H1 (cell line): ENCODE measurements at regions not wholly inside any gene's neighbourhood (a gene's known extent, or its start where the extent isn't known, plus 50 kb on each side); places are given as distances from the start of the nearest gene placed in this dataset.

Source experiments
- CTCF ChIA-PET: fragments of 300-600 bp; sonication (Branson Sonifier 250); formaldehyde crosslinking; loops from one replicate; lab custom pipeline; 2021; ENCODE audit not compliant: partially characterized antibody; lab: Charles Lee
- POLR2A ChIA-PET: fragments of 300-600 bp; sonication (Branson Sonifier 250); formaldehyde crosslinking; loops from one replicate; lab custom pipeline; 2021; ENCODE audit warnings: inconsistent platforms; ENCODE audit not compliant: partially characterized antibody; lab: Charles Lee
- DNase-seq, 2 experiments: peaks; one replicate each; pipeline versions ENCODE4 v3.0.0 to v3.0.0-alpha.2; 2010 to 2022; ENCODE audit warnings: low spot score in 2 of 2, low read depth in 1 of 2, mixed read lengths in 1 of 2
- FAIRE-seq: peaks from 2 replicates; lab custom pipeline; 2011; peaks lifted over from hg19 to GRCh38; lab: Jason Lieb, UNC
- H2AFZ ChIP-seq: 2 replicates; pipeline ENCODE4 v1.8.1; 2012; ENCODE audit warnings: low read length, inconsistent platforms
- H2AK5ac ChIP-seq: 2 replicates; pipeline ENCODE4 v1.6.1; 2013; ENCODE audit warnings: low read depth, low read length
- H2BK120ac ChIP-seq: replicated peaks from 2 replicates; pipeline ENCODE3; 2013; ENCODE audit warnings: low read depth, low read length, inconsistent platforms
- H2BK12ac ChIP-seq: 2 replicates; pipeline ENCODE4 v1.6.1; 2013; ENCODE audit warnings: low read depth, low read length
- H2BK15ac ChIP-seq: 2 replicates; pipeline ENCODE4 v1.6.1; 2013; ENCODE audit warnings: low read length
- H2BK20ac ChIP-seq: 2 replicates; pipeline ENCODE4 v1.6.1; 2013; ENCODE audit warnings: low read length
- H2BK5ac ChIP-seq: 2 replicates; pipeline ENCODE4 v1.6.1; 2013; ENCODE audit warnings: low read depth, low read length
- H3K14ac ChIP-seq: 2 replicates; pipeline ENCODE4 v1.6.1; 2013; ENCODE audit warnings: inconsistent platforms; ENCODE audit not compliant: insufficient read length
- H3K18ac ChIP-seq: 2 replicates; pipeline ENCODE4 v1.6.1; 2013; ENCODE audit warnings: low read length; ENCODE audit errors: extremely low read depth
- H3K23ac ChIP-seq: 2 replicates; pipeline ENCODE4 v1.6.1; 2013; ENCODE audit warnings: inconsistent platforms; ENCODE audit not compliant: insufficient read length
- H3K23me2 ChIP-seq: 2 replicates; pipeline ENCODE4 v1.6.1; 2013; ENCODE audit warnings: low read depth, low read length
- H3K27ac ChIP-seq: 2 replicates; pipeline ENCODE4 v1.6.1; 2011; ENCODE audit warnings: low read depth, low read length, inconsistent platforms
- H3K27me3 ChIP-seq, 4 experiments: replicated peaks in 1 of 4; 1 replicate in 1 of 4; 2 replicates in 3 of 4; pipeline versions ENCODE4 v1.6.1 to v1.8.1; 2011 to 2013; ENCODE audit warnings: low read length in 3 of 4, mild to moderate bottlenecking in 3 of 4, inconsistent platforms in 2 of 4, mixed read lengths in 2 of 4, moderate library complexity in 1 of 4; ENCODE audit not compliant: control insufficient read depth in 3 of 4, insufficient read depth in 3 of 4; ENCODE audit errors: extremely low read depth in 1 of 4
- H3K36me3 ChIP-seq, 4 experiments: 2 replicates each; pipeline versions ENCODE4 v1.6.1 to v1.8.1; 2011 to 2013; ENCODE audit warnings: mild to moderate bottlenecking in 4 of 4, low read length in 3 of 4, moderate library complexity in 2 of 4, control low read depth in 1 of 4, inconsistent platforms in 1 of 4; ENCODE audit not compliant: insufficient read depth in 4 of 4, control insufficient read depth in 2 of 4
- H3K4ac ChIP-seq: replicated peaks from 2 replicates; pipeline ENCODE3; 2013; ENCODE audit warnings: low read length, low read depth, mixed read lengths, inconsistent platforms; ENCODE audit not compliant: insufficient read length
- H3K4me1 ChIP-seq, 4 experiments: replicated peaks in 1 of 4; 1 replicate in 1 of 4; 2 replicates in 3 of 4; pipeline versions ENCODE4 v1.6.1 to v1.8.1; 2011 to 2013; ENCODE audit warnings: low read length in 3 of 4, inconsistent platforms in 2 of 4, mixed read lengths in 1 of 4; ENCODE audit not compliant: insufficient read depth in 4 of 4, control insufficient read depth in 3 of 4
- H3K4me2 ChIP-seq, 2 experiments: 2 replicates each; pipeline versions ENCODE4 v1.6.1 to v1.8.1; 2011 to 2013; ENCODE audit warnings: low read depth in 2 of 2, low read length in 2 of 2, control low read depth in 1 of 2, inconsistent platforms in 1 of 2, mild to moderate bottlenecking in 1 of 2; ENCODE audit not compliant: insufficient read depth in 1 of 2
- H3K4me3 ChIP-seq, 4 experiments: fragments of 200-600, 300-600 bp in 1 of 4; sonication (generic), shearing (Covaris generic), sonication (Bioruptor Twin) in 1 of 4; 2 replicates each; pipeline versions ENCODE4 v1.5.1 to v1.8.1; 2011 to 2016; ENCODE audit warnings: low read length in 4 of 4, low read depth in 3 of 4, control low read depth in 2 of 4, inconsistent platforms in 2 of 4, mild to moderate bottlenecking in 2 of 4, mixed read lengths in 1 of 4, moderate library complexity in 1 of 4; ENCODE audit not compliant: insufficient read depth in 2 of 4; ENCODE audit errors: extremely low read depth in 1 of 4
- H3K56ac ChIP-seq: replicated peaks from 2 replicates; pipeline ENCODE3; 2013; ENCODE audit warnings: low read depth, mild to moderate bottlenecking, mixed read lengths, low read length, inconsistent platforms; ENCODE audit not compliant: insufficient read length
- H3K79me1 ChIP-seq: 2 replicates; pipeline ENCODE4 v1.6.1; 2013; ENCODE audit warnings: low read depth, low read length, control low read depth
- H3K79me2 ChIP-seq, 2 experiments: 2 replicates each; pipeline versions ENCODE4 v1.6.1 to v1.8.1; 2012 to 2013; ENCODE audit warnings: low read length in 2 of 2, mild to moderate bottlenecking in 2 of 2, inconsistent platforms in 1 of 2; ENCODE audit not compliant: insufficient read depth in 2 of 2, control insufficient read depth in 1 of 2
- H3K9ac ChIP-seq, 4 experiments: replicated peaks in 1 of 4; 1 replicate in 1 of 4; 2 replicates in 3 of 4; pipeline versions ENCODE4 v1.6.1 to v1.8.1; 2011 to 2013; ENCODE audit warnings: low read depth in 3 of 4, low read length in 3 of 4, control low read depth in 2 of 4, mild to moderate bottlenecking in 2 of 4, moderate library complexity in 2 of 4, inconsistent platforms in 1 of 4; ENCODE audit errors: extremely low read depth in 1 of 4
- H3K9me3 ChIP-seq, 2 experiments: 2 replicates each; pipeline versions ENCODE4 v1.6.1 to v1.8.1; 2012 to 2013; ENCODE audit warnings: mild to moderate bottlenecking in 2 of 2, moderate library complexity in 2 of 2, control low read depth in 1 of 2, inconsistent platforms in 1 of 2, low read depth in 1 of 2, low read length in 1 of 2, mixed read lengths in 1 of 2; ENCODE audit not compliant: insufficient read depth in 2 of 2
- H4K20me1 ChIP-seq, 2 experiments: replicated peaks in 1 of 2; 2 replicates each; pipeline versions ENCODE3 to v1.8.1; 2011 to 2013; ENCODE audit warnings: inconsistent platforms in 2 of 2, low read length in 2 of 2, mild to moderate bottlenecking in 1 of 2; ENCODE audit not compliant: insufficient read depth in 2 of 2, control insufficient read depth in 1 of 2
- H4K5ac ChIP-seq: 2 replicates; pipeline ENCODE4 v1.6.1; 2013; ENCODE audit warnings: low read length, low read depth, mixed read lengths, inconsistent platforms; ENCODE audit not compliant: insufficient read length
- H4K8ac ChIP-seq: 2 replicates; pipeline ENCODE4 v1.8.0; 2013; ENCODE audit warnings: mild to moderate bottlenecking, moderate library complexity, low read length, inconsistent platforms; ENCODE audit not compliant: insufficient read depth; ENCODE audit errors: extremely low read depth
- H4K91ac ChIP-seq: replicated peaks from 2 replicates; pipeline ENCODE3; 2013; ENCODE audit warnings: low read length, mixed read lengths, inconsistent platforms; ENCODE audit not compliant: insufficient read length
- CBX5 ChIP-seq: fragments of 300-800, 300-1000 bp; sonication (generic); IDR thresholded peaks from 2 replicates; pipeline ENCODE4 v1.7.1; 2016; ENCODE audit warnings: antibody characterized with exemption, low read length, low read depth
- CREB1 ChIP-seq: IDR thresholded peaks from 2 replicates; pipeline ENCODE4 v1.6.1; 2012; ENCODE audit warnings: inconsistent platforms
- FOSL1 ChIP-seq: IDR thresholded peaks from 2 replicates; pipeline ENCODE4 v1.6.1; 2011; ENCODE audit warnings: mild to moderate bottlenecking, low read depth, low read length, moderate library complexity; ENCODE audit not compliant: insufficient read depth
- GTF2F1 ChIP-seq: IDR thresholded peaks from 2 replicates; pipeline ENCODE4 v1.6.1; 2012; ENCODE audit warnings: low read depth, low read length, improper control_type of control experiment, borderline replicate concordance
- HDAC2 ChIP-seq, 2 experiments: fragments of 300-600 bp in 1 of 2; sonication (generic) in 1 of 2; IDR thresholded peaks; 2 replicates each; pipeline ENCODE4 v1.6.1; 2011 to 2012; ENCODE audit warnings: low read depth in 2 of 2, low read length in 2 of 2, mild to moderate bottlenecking in 2 of 2, moderate library complexity in 2 of 2, borderline replicate concordance in 1 of 2, inconsistent platforms in 1 of 2
- JUND ChIP-seq: IDR thresholded peaks from 2 replicates; pipeline ENCODE4 v1.6.1; 2011; ENCODE audit warnings: mild to moderate bottlenecking, improper control_type of control experiment, low read length
- KDM1A ChIP-seq: fragments of 200-600, 300-600 bp; sonication (generic); IDR thresholded peaks from 2 replicates; pipeline ENCODE4 v1.7.1; 2016; ENCODE audit warnings: mild to moderate bottlenecking, low read length, borderline replicate concordance
- KDM5A ChIP-seq: fragments of 200-600 bp; IDR thresholded peaks from 2 replicates; pipeline ENCODE4 v1.7.1; 2012; ENCODE audit warnings: mild to moderate bottlenecking, low read length, inconsistent platforms, mixed read lengths
- POLR2A ChIP-seq, 2 experiments: IDR thresholded peaks; 1 replicate in 1 of 2; 2 replicates in 1 of 2; pipeline ENCODE4 v1.6.1; 2011; ENCODE audit warnings: low read depth in 2 of 2, low read length in 2 of 2, mild to moderate bottlenecking in 2 of 2; ENCODE audit errors: control extremely low read depth in 1 of 2
- RFX5 ChIP-seq: IDR thresholded peaks from 2 replicates; pipeline ENCODE4 v1.6.1; 2011; ENCODE audit warnings: low read depth, low read length, improper control_type of control experiment, borderline replicate concordance
- RNF2 ChIP-seq: fragments of 200-900, 300-1000 bp; sonication (generic); IDR thresholded peaks from 2 replicates; pipeline ENCODE4 v1.7.1; 2016; ENCODE audit warnings: borderline replicate concordance, low read depth, mild to moderate bottlenecking, antibody characterized with exemption, low read length; ENCODE audit not compliant: poor library complexity, severe bottlenecking; ENCODE audit errors: missing control alignments
- RXRA ChIP-seq: IDR thresholded peaks from 2 replicates; pipeline ENCODE4 v1.6.1; 2011; ENCODE audit warnings: low read depth, mild to moderate bottlenecking, low read length, moderate library complexity; ENCODE audit not compliant: insufficient read depth
- SUZ12 ChIP-seq: fragments of 200-600 bp; sonication (generic); IDR thresholded peaks from 2 replicates; pipeline ENCODE4 v1.6.1; 2012; ENCODE audit warnings: mild to moderate bottlenecking, inconsistent platforms, low read length, moderate library complexity, mixed read lengths
- WGBS, 2 experiments: shearing (Covaris generic) in 1 of 2; methylation state at CpG; one replicate each; pipeline versions ENCODE4 v1.1.6 to v1.1.7; 2013 to 2015; ENCODE audit warnings: low lambda C conversion rate in 2 of 2, mixed read lengths in 2 of 2, inconsistent platforms in 1 of 2, low coverage in 1 of 2, missing lambda C conversion rate in 1 of 2; ENCODE audit not compliant: insufficient replicate concordance in 2 of 2, insufficient coverage in 1 of 2, insufficient read length in 1 of 2; ENCODE audit errors: extremely low coverage in 1 of 2, missing lambda C conversion rate in 1 of 2; 5-methylcytosine and 5-hydroxymethylcytosine counted together
- TF ChIP-seq, protein P1 (sequence below): IDR thresholded peaks from 2 replicates; pipeline ENCODE4 v1.6.1; 2011; ENCODE audit warnings: low read length, improper control_type of control experiment

GRCh38 chr11:50181334-50181733, 148.7 kb downstream of the OR4C45 start:
- POLR2A ChIA-PET: no interaction called here
- Histone ChIP-seq H3K4me2 (no peak overlapping the region), H4K8ac (no peak overlapping the region), H3K36me3 (no peaks in the 10 kb centered on the region; a peak in 1 of 8 replicates), H3K23ac (no peak overlapping the region), H4K20me1 (no peaks in the 10 kb centered on the region), H3K9ac (no peak overlapping the region), H2AK5ac (no peak overlapping the region), H3K23me2 (no peaks in the 10 kb centered on the region), H4K91ac (no peak overlapping the region), H2AFZ (no peak overlapping the region), H3K14ac (no peak overlapping the region), H3K4me1 (no peaks in the 10 kb centered on the region), H2BK15ac (no peak overlapping the region), H2BK5ac (no peak overlapping the region), H3K79me2 (no peaks in the 10 kb centered on the region), H2BK12ac (no peak overlapping the region), H3K4ac (no peak overlapping the region), H2BK120ac (no peak overlapping the region), H3K27me3 (no peaks in the 10 kb centered on the region), H3K18ac (no peak overlapping the region), H4K5ac (no peak overlapping the region), H3K9me3 (peaks cover 36 to 55% of the 10 kb centered on the region in 2 experiments), H3K56ac (no peak overlapping the region), H3K27ac (no peak overlapping the region), H3K79me1 (no peaks in the 10 kb centered on the region), H2BK20ac (no peak overlapping the region), H3K4me3 (no peak overlapping the region)
- CTCF ChIA-PET: no interaction called here
- no peak for FAIRE-seq
- WGBS, 2 experiments: 91% methylated on average over 2 of the region's 2 CpGs; no CpG with 5 or more reads in 1 of the 2 experiments
- DNase-seq: no peak
- TF ChIP-seq JUND (no peak), CREB1 (no peak), KDM1A (no peak), HDAC2 (IDR thresholded peaks at IDR 0.05; ENCODE audit: borderline replicate concordance in 1 of 2, low read depth in 2 of 2, low read length in 2 of 2) (no peak), KDM5A (no peak), RFX5 (no peak), SUZ12 (no peak), GTF2F1 (no peak), POLR2A (IDR thresholded peaks at IDR 0.05; ENCODE audit: control extremely low read depth in 1 of 2, low read depth in 2 of 2, low read length in 2 of 2) (no peak), CBX5 (no peak), RNF2 (no peak), FOSL1 (no peak), RXRA (no peak)
- TF ChIP-seq, protein P1, sequence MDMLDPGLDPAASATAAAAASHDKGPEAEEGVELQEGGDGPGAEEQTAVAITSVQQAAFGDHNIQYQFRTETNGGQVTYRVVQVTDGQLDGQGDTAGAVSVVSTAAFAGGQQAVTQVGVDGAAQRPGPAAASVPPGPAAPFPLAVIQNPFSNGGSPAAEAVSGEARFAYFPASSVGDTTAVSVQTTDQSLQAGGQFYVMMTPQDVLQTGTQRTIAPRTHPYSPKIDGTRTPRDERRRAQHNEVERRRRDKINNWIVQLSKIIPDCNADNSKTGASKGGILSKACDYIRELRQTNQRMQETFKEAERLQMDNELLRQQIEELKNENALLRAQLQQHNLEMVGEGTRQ: no peak
